GM12878 (cell line): ENCODE measurements at regions not wholly inside any gene's neighbourhood (a gene's known extent, or its start where the extent isn't known, plus 50 kb on each side); places are given as distances from the start of the nearest gene placed in this dataset.

Experiments used
- ATAC-seq: fragments of 200-7000 bp; cut with Tn5 transposase; 3 replicates; pipeline ENCODE4 v1.9.1; 2020; ENCODE audit warnings: mild to moderate bottlenecking, moderate library complexity
- BruUV-seq: library from RNA; stranded (reverse); fragments of 400-500 nt; replicated peaks from 2 replicates; lab custom pipeline; 2021; lab: Mats Ljungman, UMichigan
- CTCF ChIA-PET: fragments of 300-600 bp; sonication (Branson Sonifier 250); formaldehyde crosslinking; extraction: SDS; loops from one replicate; lab custom pipeline; 2021; ENCODE audit warnings: inconsistent platforms; lab: Yijun Ruan, JAX
- POLR2A ChIA-PET: fragments of 350-600 bp; formaldehyde crosslinking; extraction: SDS; loops from one replicate; lab custom pipeline; 2021; ENCODE audit warnings: inconsistent platforms; lab: Charles Lee
- RAD21 ChIA-PET: fragments of 300-600 bp; sonication (Branson Sonifier 250); formaldehyde crosslinking; loops from one replicate; lab custom pipeline; 2023; ENCODE audit warnings: antibody characterized with exemption; ENCODE audit not compliant: unreplicated experiment; lab: Charles Lee
- SMC1A ChIA-PET: fragments of 300-600 bp; sonication (Branson Sonifier 250); formaldehyde crosslinking; loops from one replicate; lab custom pipeline; 2023; ENCODE audit not compliant: unreplicated experiment, uncharacterized antibody; lab: Charles Lee
- DNase-seq: peaks from one replicate; pipeline ENCODE4 v3.0.0-alpha.2; 2011; ENCODE audit warnings: low read depth, low spot score
- FAIRE-seq: peaks from 3 replicates; lab custom pipeline; 2011; peaks lifted over from hg19 to GRCh38; lab: Jason Lieb, UNC
- H2AFZ ChIP-seq: 2 replicates; pipeline ENCODE4 v1.6.0; 2011; ENCODE audit warnings: low read depth, low read length, control low read depth; ENCODE audit not compliant: control insufficient read depth
- H3K27ac ChIP-seq: 2 replicates; pipeline ENCODE4 v1.5.1; 2011; ENCODE audit warnings: control low read depth; ENCODE audit not compliant: control insufficient read depth, insufficient read depth
- H3K27me3 ChIP-seq, 2 experiments: replicated peaks in 1 of 2; 2 replicates each; pipeline versions ENCODE4 v1.6.0 to v1.6.1; 2011; ENCODE audit warnings: low read length in 1 of 2; ENCODE audit not compliant: control insufficient read depth in 2 of 2, insufficient read depth in 2 of 2
- H3K36me3 ChIP-seq, 2 experiments: 2 replicates each; pipeline ENCODE4 v1.5.1; 2011; ENCODE audit warnings: low read length in 1 of 2; ENCODE audit not compliant: control insufficient read depth in 2 of 2, insufficient read depth in 2 of 2
- H3K4me1 ChIP-seq: 2 replicates; pipeline ENCODE4 v1.6.1; 2011; ENCODE audit warnings: mild to moderate bottlenecking, low read length, moderate library complexity, mixed read lengths; ENCODE audit not compliant: control insufficient read depth, insufficient read depth
- H3K4me2 ChIP-seq: 2 replicates; pipeline ENCODE4 v1.6.0; 2011; ENCODE audit warnings: control low read depth; ENCODE audit not compliant: control insufficient read depth, insufficient read depth
- H3K4me3 ChIP-seq: fragments of 200-600 bp; sonication (generic); 2 replicates; pipeline ENCODE4 v1.5.1; 2016
- H3K79me2 ChIP-seq: 2 replicates; pipeline ENCODE4 v1.6.0; 2011; ENCODE audit warnings: low read length; ENCODE audit not compliant: control insufficient read depth, insufficient read depth
- H3K9ac ChIP-seq: 2 replicates; pipeline ENCODE4 v1.8.0; 2011; ENCODE audit warnings: low read length, control low read depth, mixed read lengths; ENCODE audit not compliant: control insufficient read depth, insufficient read depth
- H3K9me3 ChIP-seq: replicated peaks from 3 replicates; pipeline ENCODE4 v1.5.1; 2011; ENCODE audit warnings: mild to moderate bottlenecking, low read length; ENCODE audit not compliant: control insufficient read depth, insufficient read depth
- H4K20me1 ChIP-seq: 2 replicates; pipeline ENCODE4 v1.6.0; 2011; ENCODE audit not compliant: control insufficient read depth, insufficient read depth
- BCLAF1 ChIP-seq: fragments of 450-650 bp; IDR thresholded peaks from 2 replicates; pipeline ENCODE4 v1.6.1; 2017; ENCODE audit warnings: antibody characterized with exemption, mild to moderate bottlenecking, moderate library complexity
- BMI1 ChIP-seq: fragments of 450-650 bp; IDR thresholded peaks from 2 replicates; pipeline ENCODE4 v1.6.1; 2016; ENCODE audit warnings: mild to moderate bottlenecking, moderate library complexity, borderline replicate concordance
- CTCF ChIP-seq, 3 experiments: IDR thresholded peaks in 2 of 3; conservative IDR thresholded peaks in 1 of 3; 2 replicates each; pipeline ENCODE4 v1.5.1; 2011; ENCODE audit warnings: low read depth in 3 of 3, low read length in 3 of 3, mild to moderate bottlenecking in 3 of 3, control low read depth in 2 of 3, moderate library complexity in 2 of 3, inconsistent platforms in 1 of 3, mixed read lengths in 1 of 3; ENCODE audit not compliant: control insufficient read depth in 2 of 3, insufficient read depth in 1 of 3; ENCODE audit errors: extremely low read depth in 1 of 3
- HCFC1 ChIP-seq: fragments of 150-350 bp; IDR thresholded peaks from 2 replicates; pipeline ENCODE4 v1.6.1; 2014; ENCODE audit warnings: low read length
- HDAC2 ChIP-seq: fragments of 200-600 bp; sonication (generic); IDR thresholded peaks from 2 replicates; pipeline ENCODE4 v1.6.1; 2017
- IRF5 ChIP-seq: fragments of 450-650 bp; IDR thresholded peaks from 2 replicates; pipeline ENCODE4 v1.6.1; 2017; ENCODE audit warnings: borderline replicate concordance
- JUND ChIP-seq: IDR thresholded peaks from 2 replicates; pipeline ENCODE4 v1.6.1; 2012; ENCODE audit warnings: low read depth, mild to moderate bottlenecking, low read length, improper control_type of control experiment, moderate library complexity
- KDM1A ChIP-seq: fragments of 200-600 bp; sonication (generic); IDR thresholded peaks from 2 replicates; pipeline ENCODE4 v1.6.1; 2016; ENCODE audit warnings: borderline replicate concordance
- PAX8 ChIP-seq: fragments of 450-650 bp; IDR thresholded peaks from 2 replicates; pipeline ENCODE4 v1.6.1; 2017; ENCODE audit warnings: mild to moderate bottlenecking, moderate library complexity
- PML ChIP-seq: IDR thresholded peaks from 2 replicates; pipeline ENCODE4 v1.6.1; 2012; ENCODE audit warnings: low read length, inconsistent platforms
- RAD21 ChIP-seq: IDR thresholded peaks from 2 replicates; pipeline ENCODE4 v1.6.1; 2011; ENCODE audit warnings: mild to moderate bottlenecking, low read depth, low read length, moderate library complexity; ENCODE audit not compliant: insufficient read depth
- RAD51 ChIP-seq: fragments of 450-650 bp; IDR thresholded peaks from 2 replicates; pipeline ENCODE4 v1.6.1; 2016; ENCODE audit warnings: moderate library complexity, mild to moderate bottlenecking, inconsistent platforms
- RCOR1 ChIP-seq: conservative IDR thresholded peaks from 2 replicates; pipeline ENCODE4 v1.6.1; 2012; ENCODE audit warnings: low read depth, low read length, improper control_type of control experiment
- SKIL ChIP-seq: fragments of 450-650 bp; IDR thresholded peaks from 2 replicates; pipeline ENCODE4 v1.6.1; 2017; ENCODE audit warnings: mild to moderate bottlenecking, low read depth, inconsistent platforms; ENCODE audit not compliant: poor library complexity, severe bottlenecking
- SUPT20H ChIP-seq: IDR thresholded peaks from 2 replicates; pipeline ENCODE4 v1.6.1; 2011; ENCODE audit warnings: low read depth, mild to moderate bottlenecking, low read length, moderate library complexity, borderline replicate concordance; ENCODE audit not compliant: control insufficient read depth
- WRNIP1 ChIP-seq: IDR thresholded peaks from 2 replicates; pipeline ENCODE4 v1.6.1; 2011; ENCODE audit warnings: low read depth, low read length, improper control_type of control experiment, borderline replicate concordance
- YBX1 ChIP-seq: fragments of 450-650 bp; IDR thresholded peaks from 2 replicates; pipeline ENCODE4 v1.6.1; 2016; ENCODE audit warnings: antibody characterized with exemption
- WGBS: methylation state at CpG from one replicate; pipeline ENCODE4 v1.1.6; 2016; ENCODE audit warnings: low lambda C conversion rate; ENCODE audit not compliant: insufficient replicate concordance, insufficient coverage; ENCODE audit errors: missing lambda C conversion rate; 5-methylcytosine and 5-hydroxymethylcytosine counted together
- in situ Hi-C: fragments of 300-500 bp; cut with MboI; formaldehyde crosslinking; loops from 9 replicates; pipeline ENCODE4 v1.14.3; 2018; ENCODE audit warnings: mixed read lengths
- intact Hi-C: fragments of 100-400 bp; cut with micrococcal nuclease; formaldehyde crosslinking; loops from one replicate; pipeline ENCODE4 v1.14.2; 2022; ENCODE audit not compliant: unreplicated experiment

DNA sequence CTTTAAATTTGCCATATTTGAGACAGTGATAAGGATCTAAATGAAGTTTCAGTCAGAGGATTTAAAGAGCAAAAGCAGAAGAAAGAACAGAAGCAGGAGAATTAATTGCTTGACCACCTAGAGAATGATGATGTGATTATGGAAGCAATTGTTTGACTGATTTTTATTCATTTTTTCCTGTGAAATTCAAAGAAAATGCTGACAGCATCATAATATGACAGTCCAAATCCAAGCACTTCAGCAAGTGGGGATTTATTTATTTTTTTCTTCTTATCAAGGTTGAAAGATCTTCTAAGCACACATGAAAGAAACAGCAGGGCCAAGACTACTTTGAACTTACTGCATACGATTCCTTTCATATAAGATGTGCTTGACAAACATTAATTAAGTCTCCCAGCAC, 125.2 kb downstream of the BMP2 start:
- no peak overlapping the region for H3K4me2 ChIP-seq
- no peak for ATAC-seq
- ChIA-PET SMC1A (interaction anchor here (0.7 to 16.0 kb wide), 8 partner anchors 19 to 138 kb away, joined by 3 to 203 read pairs (median 3); no protein-coding TSS in a partner anchor), CTCF (interaction anchor here (0.9 to 1.1 kb wide), 3 partner anchors 9 to 43 kb away, joined by 3 to 5 read pairs (median 3); no protein-coding TSS in a partner anchor), RAD21 (interaction anchor here (1.0 kb wide), 1 partner anchor 63 kb away, joined by 3 read pairs; no protein-coding TSS in a partner anchor), POLR2A (interaction anchor here (0.6 to 1.9 kb wide), 3 partner anchors 8 to 55 kb away, joined by 3 to 7 read pairs (median 3); no protein-coding TSS in a partner anchor)
- FAIRE-seq = no peak
- no peaks in the 10 kb centered on the region for H3K36me3 ChIP-seq
- H4K20me1 ChIP-seq = no peaks in the 10 kb centered on the region
- intact Hi-C loops = no loop called here
- in situ Hi-C loops = no loop called here
- no peaks in the 10 kb centered on the region; a peak in 1 of 4 replicates for H3K27me3 ChIP-seq
- no peak overlapping the region for H2AFZ ChIP-seq
- no peak overlapping the region for H3K27ac ChIP-seq
- WGBS = 16% methylated on average over 1 of the region's 1 CpG
- DNase-seq = no peak
- no TSS peak for BruUV-seq
- H3K9me3 ChIP-seq = no peaks in the 10 kb centered on the region
- H3K9ac ChIP-seq = no peak overlapping the region
- H3K4me3 ChIP-seq = no peak overlapping the region
- H3K79me2 ChIP-seq = no peaks in the 10 kb centered on the region
- no peaks in the 10 kb centered on the region for H3K4me1 ChIP-seq
- no peak for TF ChIP-seq SUPT20H
- TF ChIP-seq WRNIP1 = no peak
- TF ChIP-seq JUND = no peak
- no peak for TF ChIP-seq KDM1A
- no peak for TF ChIP-seq BMI1
- TF ChIP-seq RAD21 = no peak
- TF ChIP-seq CTCF (IDR thresholded peaks at IDR 0.05 in 2 of 3, conservative IDR thresholded peaks at IDR 0.05 in 1 of 3; ENCODE audit: control insufficient read depth in 2 of 3, extremely low read depth in 1 of 3, insufficient read depth in 1 of 3, low read depth in 3 of 3, low read length in 3 of 3) = no peak
- no peak for TF ChIP-seq YBX1
- TF ChIP-seq BCLAF1 = no peak
- no peak for TF ChIP-seq IRF5
- TF ChIP-seq PAX8 = no peak
- TF ChIP-seq PML = no peak
- no peak for TF ChIP-seq HDAC2
- no peak for TF ChIP-seq HCFC1
- TF ChIP-seq RCOR1 = no peak
- TF ChIP-seq RAD51 = no peak
- TF ChIP-seq SKIL = no peak
